ENCODE measurements at regions not wholly inside any gene's neighbourhood (a gene's known extent, or its start where the extent isn't known, plus 50 kb on each side); places are given as distances from the start of the nearest gene placed in this dataset.
"Not testable (repeated sequence)": the region's sequence is repeated elsewhere in the genome, so short reads cannot be mapped to it uniquely, and the experiment has no call there.

- no peak for TF ChIP-seq TCF12 (IDR thresholded peaks at IDR 0.05)
- TF ChIP-seq CTCF (IDR thresholded peaks at IDR 0.05): no peak
- no peak for TF ChIP-seq GABPA (IDR thresholded peaks at IDR 0.05; ENCODE audit: low read depth)
- no peak for TF ChIP-seq EZH2phosphoT487 (IDR thresholded peaks at IDR 0.05; ENCODE audit: borderline replicate concordance, low read depth)
- TF ChIP-seq GATA2 (CRISPR knock-in tag; IDR thresholded peaks at IDR 0.05): no peak
- no peak for TF ChIP-seq MXI1 (IDR thresholded peaks at IDR 0.05; ENCODE audit: low read depth, low read length)
- TF ChIP-seq USF1 (IDR thresholded peaks at IDR 0.05; ENCODE audit: borderline replicate concordance, low read depth): no peak
- no peak for TF ChIP-seq SIN3A (IDR thresholded peaks at IDR 0.05; ENCODE audit: borderline replicate concordance, low read depth, low read length)
- no peak for TF ChIP-seq FOXM1 (IDR thresholded peaks at IDR 0.05; ENCODE audit: low read depth)
- no peak for TF ChIP-seq MAX (IDR thresholded peaks at IDR 0.05; ENCODE audit: low read depth)
- no peak for TF ChIP-seq TEAD4 (IDR thresholded peaks at IDR 0.05; ENCODE audit: borderline replicate concordance, insufficient read depth)
- no peak for TF ChIP-seq JUND (IDR thresholded peaks at IDR 0.05)
- TF ChIP-seq FOXJ3 (CRISPR knock-in tag; IDR thresholded peaks at IDR 0.05): no peak
- TF ChIP-seq MEF2A (IDR thresholded peaks at IDR 0.05; ENCODE audit: borderline replicate concordance, low read depth): no peak
- TF ChIP-seq NFIC (IDR thresholded peaks at IDR 0.05; ENCODE audit: borderline replicate concordance): no peak
- TF ChIP-seq NRF1 (IDR thresholded peaks at IDR 0.05; ENCODE audit: low read depth, low read length): no peak
- TF ChIP-seq TAF1 (IDR thresholded peaks at IDR 0.05; ENCODE audit: borderline replicate concordance, low read depth, low read length): no peak
- TF ChIP-seq, protein P1, sequence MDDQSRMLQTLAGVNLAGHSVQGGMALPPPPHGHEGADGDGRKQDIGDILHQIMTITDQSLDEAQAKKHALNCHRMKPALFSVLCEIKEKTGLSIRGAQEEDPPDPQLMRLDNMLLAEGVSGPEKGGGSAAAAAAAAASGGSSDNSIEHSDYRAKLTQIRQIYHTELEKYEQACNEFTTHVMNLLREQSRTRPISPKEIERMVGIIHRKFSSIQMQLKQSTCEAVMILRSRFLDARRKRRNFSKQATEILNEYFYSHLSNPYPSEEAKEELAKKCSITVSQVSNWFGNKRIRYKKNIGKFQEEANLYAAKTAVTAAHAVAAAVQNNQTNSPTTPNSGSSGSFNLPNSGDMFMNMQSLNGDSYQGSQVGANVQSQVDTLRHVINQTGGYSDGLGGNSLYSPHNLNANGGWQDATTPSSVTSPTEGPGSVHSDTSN (IDR thresholded peaks at IDR 0.05): no peak
- TF ChIP-seq CHD2 (IDR thresholded peaks at IDR 0.05; ENCODE audit: low read length, partially characterized antibody): no peak
- TF ChIP-seq FOSL2 (IDR thresholded peaks at IDR 0.05; ENCODE audit: borderline replicate concordance, low read depth): no peak
- 0% methylated on average over 9 of the region's 16 CpGs for WGBS (ENCODE audit: low lambda C conversion rate)
- no peak for DNase-seq
These were observed 68.7 kb downstream of the VSIG4 start for GRCh38 chrX:65971151-65971550.

DNA sequence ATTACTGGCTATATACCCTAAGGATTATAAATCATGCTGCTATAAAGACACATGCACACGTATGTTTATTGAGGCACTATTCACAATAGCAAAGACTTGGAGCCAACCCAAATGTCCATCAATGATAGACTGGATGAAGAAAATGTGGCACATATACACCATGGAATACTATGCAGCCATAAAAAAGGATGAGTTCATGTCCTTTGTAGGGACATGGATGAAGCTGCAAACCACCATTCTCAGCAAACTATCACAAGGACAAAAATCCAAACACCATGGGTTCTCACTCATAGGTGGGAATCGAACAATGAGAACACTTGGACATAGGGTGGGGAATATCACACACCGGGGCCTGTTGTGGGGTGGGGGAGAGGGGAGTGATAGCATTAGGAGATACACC, 72.7 kb downstream of the VSIG4 start:
- CTCF ChIA-PET: not testable (repeated sequence)

More at GRCh38 chrX:65971151-65971550, 68.7 kb downstream of the VSIG4 start:
- Histone ChIP-seq H3K9me3 (no peaks in the 10 kb centered on the region), H3K4me2 (no peak overlapping the region), H3F3A (replicated peaks; ENCODE audit: insufficient read depth) (no peaks in the 10 kb centered on the region), H3K4me1 (ENCODE audit: control insufficient read depth in 1 of 2, insufficient read depth in 2 of 2, low read depth in 1 of 2, low read length in 1 of 2) (no peaks in the 10 kb centered on the region), H4K20me1 (ENCODE audit: insufficient read depth) (no peaks in the 10 kb centered on the region), H3K36me3 (replicated peaks in 1 of 2; ENCODE audit: control insufficient read depth in 1 of 2, insufficient read depth in 2 of 2, low read length in 1 of 2) (no peaks in the 10 kb centered on the region), H3K79me2 (ENCODE audit: insufficient read depth) (no peaks in the 10 kb centered on the region), H3K27ac (ENCODE audit: low read depth in 2 of 2, low read length in 1 of 2) (no peak overlapping the region), H3K27me3 (ENCODE audit: insufficient read depth) (peaks cover 11% of the 10 kb centered on the region; the same call in 1 of the 2 replicates), H3K9me2 (no peaks in the 10 kb centered on the region), H3K4me3 (ENCODE audit: low read depth in 2 of 2, low read length in 1 of 2) (no peak overlapping the region), H2AFZ (ENCODE audit: low read depth) (no peak overlapping the region), H3K9ac (no peak overlapping the region)
- CTCF ChIA-PET: no interaction called here
- POLR2A ChIA-PET: no interaction called here

More for the DNA sequence above, 72.7 kb downstream of the VSIG4 start:
- H3K27me3 ChIP-seq (ENCODE audit: insufficient read depth): peaks cover 11% of the 10 kb centered on the region; the same call in 1 of the 2 replicates
- H4K20me1 ChIP-seq (ENCODE audit: insufficient read depth); H2AFZ ChIP-seq (ENCODE audit: low read depth); H3K9me2 ChIP-seq; H3K4me1 ChIP-seq (ENCODE audit: control insufficient read depth in 1 of 2, insufficient read depth in 2 of 2, low read depth in 1 of 2, low read length in 1 of 2); H3K36me3 ChIP-seq (replicated peaks in 1 of 2; ENCODE audit: control insufficient read depth in 1 of 2, insufficient read depth in 2 of 2, low read length in 1 of 2); H3K79me2 ChIP-seq (ENCODE audit: insufficient read depth); H3K4me2 ChIP-seq; H3K27ac ChIP-seq (ENCODE audit: low read depth in 2 of 2, low read length in 1 of 2); H3F3A ChIP-seq (replicated peaks; ENCODE audit: insufficient read depth); H3K9me3 ChIP-seq; DNase-seq; H3K4me3 ChIP-seq (ENCODE audit: low read depth in 2 of 2, low read length in 1 of 2); H3K9ac ChIP-seq; POLR2A ChIA-PET: not testable (repeated sequence)
- WGBS (ENCODE audit: low lambda C conversion rate): 10% methylated on average over 3 of the region's 3 CpGs
